ENCODE measurements at regions not wholly inside any gene's neighbourhood (a gene's known extent, or its start where the extent isn't known, plus 50 kb on each side); places are given as distances from the start of the nearest gene placed in this dataset.
A peak's percentile ranks its signal among the peaks of the same experiment; 100 is the strongest.

DNA sequence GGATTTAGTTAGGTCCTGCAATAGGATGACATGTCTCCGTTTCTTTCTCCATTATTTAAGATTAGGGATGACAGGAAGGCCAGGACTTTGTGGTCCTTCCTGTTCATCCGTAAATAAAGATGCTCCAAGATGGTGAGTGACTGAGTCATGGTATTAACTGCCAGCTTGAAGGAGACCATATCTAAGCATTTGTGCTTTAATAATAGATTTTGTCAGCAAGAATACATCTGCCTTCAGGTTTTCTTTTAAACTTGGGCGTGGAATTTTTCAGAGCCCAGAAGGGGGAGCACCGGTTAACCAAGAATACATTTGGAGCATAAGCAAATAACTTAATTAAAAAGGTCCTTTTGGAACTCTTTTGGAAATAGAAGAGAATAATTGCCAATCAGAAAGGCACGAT, 68.2 kb downstream of the ARHGAP35 start:
- TF ChIP-seq, protein P1, sequence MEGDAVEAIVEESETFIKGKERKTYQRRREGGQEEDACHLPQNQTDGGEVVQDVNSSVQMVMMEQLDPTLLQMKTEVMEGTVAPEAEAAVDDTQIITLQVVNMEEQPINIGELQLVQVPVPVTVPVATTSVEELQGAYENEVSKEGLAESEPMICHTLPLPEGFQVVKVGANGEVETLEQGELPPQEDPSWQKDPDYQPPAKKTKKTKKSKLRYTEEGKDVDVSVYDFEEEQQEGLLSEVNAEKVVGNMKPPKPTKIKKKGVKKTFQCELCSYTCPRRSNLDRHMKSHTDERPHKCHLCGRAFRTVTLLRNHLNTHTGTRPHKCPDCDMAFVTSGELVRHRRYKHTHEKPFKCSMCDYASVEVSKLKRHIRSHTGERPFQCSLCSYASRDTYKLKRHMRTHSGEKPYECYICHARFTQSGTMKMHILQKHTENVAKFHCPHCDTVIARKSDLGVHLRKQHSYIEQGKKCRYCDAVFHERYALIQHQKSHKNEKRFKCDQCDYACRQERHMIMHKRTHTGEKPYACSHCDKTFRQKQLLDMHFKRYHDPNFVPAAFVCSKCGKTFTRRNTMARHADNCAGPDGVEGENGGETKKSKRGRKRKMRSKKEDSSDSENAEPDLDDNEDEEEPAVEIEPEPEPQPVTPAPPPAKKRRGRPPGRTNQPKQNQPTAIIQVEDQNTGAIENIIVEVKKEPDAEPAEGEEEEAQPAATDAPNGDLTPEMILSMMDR (IDR thresholded peaks at IDR 0.05), result no peak
- no peaks in the 10 kb centered on the region for H3K36me3 ChIP-seq (ENCODE audit: control insufficient read depth, insufficient read depth, low read length)
- H3K9me3 ChIP-seq (ENCODE audit: control insufficient read depth, insufficient read depth, low read length), result no peaks in the 10 kb centered on the region
- Mint-ChIP-seq H3K9me3 (no peaks in the 10 kb centered on the region), H3K36me3 (no peaks in the 10 kb centered on the region), H3K4me3 (no peak overlapping the region), H3K27me3 (ENCODE audit: low read depth in 2 of 2) (no peaks in the 10 kb centered on the region), H3K27ac (no peak overlapping the region), H3K4me1 (peaks cover 62 to 74% of the 10 kb centered on the region in 2 donors)
- H3K27ac ChIP-seq (ENCODE audit: low read length), result no peak overlapping the region
- no peak for DNase-seq
- H3K4me3 ChIP-seq (ENCODE audit: low read length), result no peak overlapping the region
- no peak for ATAC-seq
- intact Hi-C loops (cut with micrococcal nuclease), result loop anchor here (5.0 kb wide), 1 partner anchor 38 kb away; no protein-coding TSS in a partner anchor
- peaks cover 22% of the 10 kb centered on the region for H3K4me1 ChIP-seq (ENCODE audit: control insufficient read depth, insufficient read depth, low read length)
- 95% methylated on average over 5 of the region's 5 CpGs for WGBS (ENCODE audit: insufficient coverage)
- H3K27me3 ChIP-seq (ENCODE audit: control insufficient read depth, insufficient read depth, low read length), result no peaks in the 10 kb centered on the region

DNA sequence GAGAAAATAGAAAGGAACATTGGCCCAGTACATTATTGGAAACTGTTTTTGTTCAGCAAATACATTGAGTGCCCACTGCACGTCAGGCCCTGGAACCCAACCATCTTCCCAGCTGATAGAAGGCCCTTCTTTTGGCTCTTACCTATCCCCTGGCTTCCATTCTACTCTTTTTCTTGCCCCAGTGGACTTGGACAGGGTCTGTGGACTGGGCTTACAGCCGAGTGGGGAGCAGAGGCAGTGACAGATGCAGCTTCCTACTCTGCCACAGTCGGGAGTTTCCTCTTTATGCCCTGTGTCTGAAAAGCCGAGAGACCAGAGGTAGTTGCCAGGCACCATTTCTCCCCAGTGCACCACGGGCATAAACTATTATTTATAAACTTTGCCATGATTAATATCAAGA, 70.4 kb downstream of the ARHGAP35 start:
- H3K4me1 ChIP-seq (ENCODE audit: control insufficient read depth, insufficient read depth, low read length), result peaks cover 20% of the 10 kb centered on the region
- intact Hi-C loops (cut with micrococcal nuclease), result no loop called here
- ATAC-seq (no peak), DNase-seq (peak in 1 of 2 donors; percentile 22)
- Mint-ChIP-seq H3K27me3 (ENCODE audit: low read depth in 2 of 2) (no peaks in the 10 kb centered on the region), H3K4me1 (peaks cover 57 to 69% of the 10 kb centered on the region in 2 donors), H3K27ac (peak overlapping the region; percentile 31 to 62), H3K9me3 (no peaks in the 10 kb centered on the region), H3K36me3 (no peaks in the 10 kb centered on the region), H3K4me3 (no peak overlapping the region)
- no peaks in the 10 kb centered on the region for H3K9me3 ChIP-seq (ENCODE audit: control insufficient read depth, insufficient read depth, low read length)
- 61% methylated on average over 4 of the region's 5 CpGs for WGBS (ENCODE audit: insufficient coverage)
- H3K36me3 ChIP-seq (ENCODE audit: control insufficient read depth, insufficient read depth, low read length), result no peaks in the 10 kb centered on the region
- TF ChIP-seq, protein P1 (IDR thresholded peaks at IDR 0.05), result no peak
- no peaks in the 10 kb centered on the region for H3K27me3 ChIP-seq (ENCODE audit: control insufficient read depth, insufficient read depth, low read length)
- H3K27ac ChIP-seq (ENCODE audit: low read length), result no peak overlapping the region
- H3K4me3 ChIP-seq (ENCODE audit: low read length), result no peak overlapping the region

DNA sequence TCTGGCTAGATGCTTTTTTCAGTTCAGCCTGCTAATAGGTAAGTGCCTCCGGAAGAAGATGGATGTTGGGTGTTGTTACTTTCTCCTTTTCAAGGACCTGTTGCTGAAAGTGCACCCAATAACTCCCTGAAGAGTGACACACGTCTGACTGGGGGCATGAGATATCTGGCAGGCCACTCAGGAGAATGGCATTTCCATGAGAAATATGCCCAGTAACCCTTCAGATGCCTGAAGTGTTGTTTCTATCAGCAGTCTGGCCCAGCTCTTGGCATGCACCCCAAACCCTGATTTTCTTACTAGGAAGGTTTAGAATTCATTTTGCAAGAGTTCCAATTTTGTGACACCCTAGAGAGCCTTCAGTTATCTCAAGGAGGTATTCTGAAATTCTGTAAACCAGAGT, 71.5 kb downstream of the ARHGAP35 start:
- no peaks in the 10 kb centered on the region for H3K27me3 Mint-ChIP-seq (ENCODE audit: low read depth in 2 of 2)
- H3K4me1 ChIP-seq (ENCODE audit: control insufficient read depth, insufficient read depth, low read length), result peaks cover 29% of the 10 kb centered on the region

More for the DNA sequence above, 71.5 kb downstream of the ARHGAP35 start:
- H3K9me3 Mint-ChIP-seq, result no peaks in the 10 kb centered on the region
- intact Hi-C loops (cut with micrococcal nuclease), result no loop called here
- no peaks in the 10 kb centered on the region for H3K9me3 ChIP-seq (ENCODE audit: control insufficient read depth, insufficient read depth, low read length)
- WGBS (ENCODE audit: insufficient coverage), result 87% methylated on average over 2 of the region's 2 CpGs
- H3K4me3 ChIP-seq (ENCODE audit: low read length), result no peak overlapping the region
- no peak overlapping the region for H3K27ac Mint-ChIP-seq
- H3K4me3 Mint-ChIP-seq, result no peak overlapping the region
- peaks cover under 1% of the 10 kb centered on the region for H3K36me3 ChIP-seq (ENCODE audit: control insufficient read depth, insufficient read depth, low read length)
- no peak for DNase-seq
- TF ChIP-seq, protein P1 (IDR thresholded peaks at IDR 0.05), result no peak
- H3K4me1 Mint-ChIP-seq, result peaks cover 57 to 69% of the 10 kb centered on the region in 2 donors
- H3K27ac ChIP-seq (ENCODE audit: low read length), result no peak overlapping the region
- no peaks in the 10 kb centered on the region for H3K36me3 Mint-ChIP-seq
- H3K27me3 ChIP-seq (ENCODE audit: control insufficient read depth, insufficient read depth, low read length), result no peaks in the 10 kb centered on the region
- ATAC-seq, result no peak
